HCT116 (cell line): ENCODE measurements at regions not wholly inside any gene's neighbourhood (a gene's known extent, or its start where the extent isn't known, plus 50 kb on each side); places are given as distances from the start of the nearest gene placed in this dataset.

Experiments
- ATAC-seq: fragments of 200-7000 bp; cut with Tn5 transposase; 2 replicates; pipeline ENCODE4 v1.9.1; 2020; ENCODE audit warnings: mild to moderate bottlenecking, moderate library complexity
- BruUV-seq: library from RNA; stranded (reverse); fragments of 400-500 nt; replicated peaks from 2 replicates; lab custom pipeline; 2021; lab: Mats Ljungman, UMichigan
- CTCF ChIA-PET: fragments of 300-600 bp; sonication (Branson Sonifier 250); formaldehyde crosslinking; loops from one replicate; lab custom pipeline; 2021; ENCODE audit warnings: antibody characterized with exemption; lab: Charles Lee
- POLR2A ChIA-PET: fragments of 300-600, 350-600 bp; sonication (Branson Sonifier 250); formaldehyde crosslinking; loops from one replicate; lab custom pipeline; 2021; ENCODE audit warnings: antibody characterized with exemption; lab: Charles Lee
- RAD21 ChIA-PET, 2 experiments: fragments of 300-600 bp; sonication (Branson Sonifier 250); formaldehyde crosslinking; loops; one replicate each; lab custom pipeline; 2023; ENCODE audit warnings: low total read pairs in 2 of 2; ENCODE audit not compliant: uncharacterized antibody in 2 of 2, unreplicated experiment in 2 of 2, low non-redundant PET in 1 of 2; lab: Charles Lee
- DNase-seq: peaks from one replicate; pipeline ENCODE4 v3.0.0-alpha.2; 2010; ENCODE audit warnings: low read depth, low spot score
- H2AFZ ChIP-seq: fragments of 200-600 bp; shearing (Covaris generic), sonication (generic); 2 replicates; pipeline ENCODE4 v1.6.1; 2017; ENCODE audit warnings: low read depth, mixed run types, mixed read lengths, antibody characterized with exemption, low read length; ENCODE audit not compliant: poor library complexity, severe bottlenecking
- H3K27ac ChIP-seq: 2 replicates; pipeline ENCODE4 v1.5.1; 2012; ENCODE audit warnings: low read depth, low read length
- H3K27me3 ChIP-seq: fragments of 200-600 bp; sonication (generic); 2 replicates; pipeline ENCODE4 v1.6.1; 2016; ENCODE audit warnings: mixed run types, low read length, mixed read lengths; ENCODE audit not compliant: insufficient read depth
- H3K36me3 ChIP-seq, 2 experiments: fragments of 200-500 bp in 1 of 2; fragments of 200-600 bp in 1 of 2; sonication (Bioruptor generic) in 1 of 2; sonication (generic) in 1 of 2; 2 replicates each; pipeline versions ENCODE4 v1.5.1 to v1.6.1; 2014 to 2016; ENCODE audit warnings: low read length in 2 of 2, inconsistent platforms in 1 of 2, mixed read lengths in 1 of 2, mixed run types in 1 of 2; ENCODE audit not compliant: insufficient read depth in 2 of 2, control insufficient read depth in 1 of 2
- H3K4me1 ChIP-seq, 2 experiments: fragments of 200-600 bp in 1 of 2; sonication (generic) in 1 of 2; 2 replicates each; pipeline versions ENCODE4 v1.5.1 to v1.6.1; 2012 to 2017; ENCODE audit warnings: low read length in 2 of 2, inconsistent platforms in 1 of 2, mild to moderate bottlenecking in 1 of 2, mixed read lengths in 1 of 2, mixed run types in 1 of 2, moderate library complexity in 1 of 2; ENCODE audit not compliant: insufficient read depth in 2 of 2, control insufficient read depth in 1 of 2
- H3K4me2 ChIP-seq: fragments of 200-600 bp; sonication (generic); 2 replicates; pipeline ENCODE4 v1.6.1; 2017; ENCODE audit warnings: mixed run types, low read length, mixed read lengths
- H3K4me3 ChIP-seq, 2 experiments: fragments of 200-600 bp in 1 of 2; sonication (generic) in 1 of 2; replicated peaks in 1 of 2; 2 replicates each; pipeline ENCODE4 v1.5.1; 2011 to 2016; ENCODE audit warnings: low read length in 2 of 2, control low read depth in 1 of 2, low read depth in 1 of 2, mild to moderate bottlenecking in 1 of 2, mixed read lengths in 1 of 2, mixed run types in 1 of 2
- H3K79me2 ChIP-seq: fragments of 200-600 bp; sonication (generic); 2 replicates; pipeline ENCODE4 v1.6.1; 2017; ENCODE audit warnings: mild to moderate bottlenecking, mixed run types, low read length, moderate library complexity, mixed read lengths; ENCODE audit not compliant: insufficient read depth
- H3K9ac ChIP-seq: fragments of 200-600 bp; sonication (generic); 2 replicates; pipeline ENCODE4 v1.6.1; 2016; ENCODE audit warnings: low read length, mixed read lengths
- H3K9me2 ChIP-seq: fragments of 200-600 bp; sonication (generic), shearing (Covaris generic); 2 replicates; pipeline ENCODE4 v1.6.1; 2017; ENCODE audit warnings: mixed run types, mild to moderate bottlenecking, moderate library complexity; ENCODE audit not compliant: insufficient read depth
- H3K9me3 ChIP-seq, 2 experiments: fragments of 200-500 bp in 1 of 2; fragments of 200-600 bp in 1 of 2; sonication (Bioruptor generic) in 1 of 2; sonication (generic) in 1 of 2; 2 replicates each; pipeline ENCODE4 v1.6.1; 2014 to 2017; ENCODE audit warnings: low read length in 2 of 2, mixed read lengths in 2 of 2, inconsistent platforms in 1 of 2, low read depth in 1 of 2, mild to moderate bottlenecking in 1 of 2, mixed run types in 1 of 2, moderate library complexity in 1 of 2; ENCODE audit not compliant: control insufficient read depth in 1 of 2, insufficient read depth in 1 of 2
- H4K20me1 ChIP-seq: fragments of 200-600 bp; sonication (generic), shearing (Covaris generic); 2 replicates; pipeline ENCODE4 v1.6.1; 2017; ENCODE audit warnings: mixed run types, mild to moderate bottlenecking, moderate library complexity; ENCODE audit not compliant: insufficient read depth
- ATF3 ChIP-seq: IDR thresholded peaks from 2 replicates; pipeline ENCODE4 v1.6.1; 2012
- CEBPB ChIP-seq: IDR thresholded peaks from 2 replicates; pipeline ENCODE4 v1.6.1; 2012; ENCODE audit warnings: low read depth
- ELF1 ChIP-seq: IDR thresholded peaks from 2 replicates; pipeline ENCODE4 v1.6.1; 2012; ENCODE audit warnings: low read depth, borderline replicate concordance
- EZH2phosphoT487 ChIP-seq: fragments of 200-600 bp; IDR thresholded peaks from 2 replicates; pipeline ENCODE4 v1.6.1; 2018; ENCODE audit warnings: antibody characterized with exemption, borderline replicate concordance
- FOSL1 ChIP-seq: IDR thresholded peaks from 2 replicates; pipeline ENCODE4 v1.6.1; 2012; ENCODE audit warnings: low read depth
- JUND ChIP-seq: IDR thresholded peaks from 2 replicates; pipeline ENCODE4 v1.6.1; 2012
- RAD21 ChIP-seq: IDR thresholded peaks from 2 replicates; pipeline ENCODE4 v1.6.1; 2012; ENCODE audit warnings: low read depth, mild to moderate bottlenecking
- REST ChIP-seq: IDR thresholded peaks from 2 replicates; pipeline ENCODE4 v1.6.1; 2012; ENCODE audit warnings: low read depth
- SIN3A ChIP-seq: IDR thresholded peaks from 2 replicates; pipeline ENCODE4 v1.6.1; 2012; ENCODE audit warnings: low read depth
- SP1 ChIP-seq: IDR thresholded peaks from 2 replicates; pipeline ENCODE4 v1.6.1; 2012; ENCODE audit warnings: low read depth
- SRF ChIP-seq: IDR thresholded peaks from 2 replicates; pipeline ENCODE4 v1.6.1; 2012; ENCODE audit warnings: low read depth
- YY1 ChIP-seq: IDR thresholded peaks from 2 replicates; pipeline ENCODE4 v1.6.1; 2011; ENCODE audit warnings: low read length, low read depth, moderate library complexity, mild to moderate bottlenecking; ENCODE audit not compliant: insufficient replicate concordance; ENCODE audit errors: extremely low read depth
- intact Hi-C: fragments of 100-400 bp; cut with micrococcal nuclease; formaldehyde crosslinking; loops from 2 replicates; pipeline ENCODE4 v1.10.0; 2022
- TF ChIP-seq, protein P1 (sequence below): IDR thresholded peaks from 2 replicates; pipeline ENCODE4 v1.6.1; 2012
- TF ChIP-seq, protein P2 (sequence below): IDR thresholded peaks from 2 replicates; pipeline ENCODE4 v1.6.1; 2011; ENCODE audit warnings: mild to moderate bottlenecking, low read length, moderate library complexity; ENCODE audit not compliant: insufficient replicate concordance; ENCODE audit errors: extremely low read depth

DNA sequence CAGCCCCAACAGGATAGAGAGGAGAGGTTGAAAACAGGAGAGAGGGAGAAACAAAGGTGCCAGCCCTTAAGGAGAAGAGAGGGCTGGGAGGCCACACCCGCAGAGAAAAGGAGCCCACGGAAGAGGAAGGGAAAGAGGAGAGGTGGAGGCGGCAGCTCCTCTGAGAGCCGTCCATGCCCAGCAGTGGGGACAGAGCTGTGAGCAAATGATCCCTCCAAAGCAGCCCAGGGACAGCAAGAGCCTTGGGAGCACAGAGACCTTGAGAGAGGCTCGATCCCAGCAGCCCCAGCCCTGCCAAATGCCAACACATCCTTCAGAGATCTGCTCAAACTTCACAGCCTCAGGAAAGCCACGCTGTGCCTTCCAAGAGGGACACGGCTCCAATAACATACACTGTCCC lies 66.7 kb upstream of the CORO2B start:
- Histone ChIP-seq H3K9ac (no peak overlapping the region), H3K27me3 (no peaks in the 10 kb centered on the region), H3K27ac (no peak overlapping the region), H3K79me2 (no peaks in the 10 kb centered on the region), H4K20me1 (no peaks in the 10 kb centered on the region), H2AFZ (no peak overlapping the region), H3K4me2 (no peak overlapping the region), H3K36me3 (no peaks in the 10 kb centered on the region), H3K4me3 (no peak overlapping the region), H3K9me3 (no peaks in the 10 kb centered on the region), H3K9me2 (no peaks in the 10 kb centered on the region), H3K4me1 (no peaks in the 10 kb centered on the region)
- TF ChIP-seq ELF1 = no peak
- no peak for TF ChIP-seq JUND
- TF ChIP-seq, protein P1, sequence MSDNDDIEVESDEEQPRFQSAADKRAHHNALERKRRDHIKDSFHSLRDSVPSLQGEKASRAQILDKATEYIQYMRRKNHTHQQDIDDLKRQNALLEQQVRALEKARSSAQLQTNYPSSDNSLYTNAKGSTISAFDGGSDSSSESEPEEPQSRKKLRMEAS = no peak
- no peak for TF ChIP-seq FOSL1
- TF ChIP-seq CEBPB = no peak
- no peak for TF ChIP-seq SRF
- TF ChIP-seq ATF3 = no peak
- TF ChIP-seq SIN3A = no peak
- no peak for TF ChIP-seq REST
- TF ChIP-seq, protein P2, sequence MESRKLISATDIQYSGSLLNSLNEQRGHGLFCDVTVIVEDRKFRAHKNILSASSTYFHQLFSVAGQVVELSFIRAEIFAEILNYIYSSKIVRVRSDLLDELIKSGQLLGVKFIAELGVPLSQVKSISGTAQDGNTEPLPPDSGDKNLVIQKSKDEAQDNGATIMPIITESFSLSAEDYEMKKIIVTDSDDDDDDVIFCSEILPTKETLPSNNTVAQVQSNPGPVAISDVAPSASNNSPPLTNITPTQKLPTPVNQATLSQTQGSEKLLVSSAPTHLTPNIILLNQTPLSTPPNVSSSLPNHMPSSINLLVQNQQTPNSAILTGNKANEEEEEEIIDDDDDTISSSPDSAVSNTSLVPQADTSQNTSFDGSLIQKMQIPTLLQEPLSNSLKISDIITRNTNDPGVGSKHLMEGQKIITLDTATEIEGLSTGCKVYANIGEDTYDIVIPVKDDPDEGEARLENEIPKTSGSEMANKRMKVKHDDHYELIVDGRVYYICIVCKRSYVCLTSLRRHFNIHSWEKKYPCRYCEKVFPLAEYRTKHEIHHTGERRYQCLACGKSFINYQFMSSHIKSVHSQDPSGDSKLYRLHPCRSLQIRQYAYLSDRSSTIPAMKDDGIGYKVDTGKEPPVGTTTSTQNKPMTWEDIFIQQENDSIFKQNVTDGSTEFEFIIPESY = no peak
- TF ChIP-seq RAD21 = no peak
- TF ChIP-seq YY1 = no peak
- no peak for TF ChIP-seq SP1
- TF ChIP-seq EZH2phosphoT487 = no peak
- no TSS peak for BruUV-seq
- ChIA-PET CTCF (no interaction called here), RAD21 (no interaction called here), POLR2A (no interaction called here)
- intact Hi-C loops = no loop called here
- no peak for DNase-seq
- ATAC-seq = no peak
